ENCODE measurements at regions not wholly inside any gene's neighbourhood (a gene's known extent, or its start where the extent isn't known, plus 50 kb on each side); places are given as distances from the start of the nearest gene placed in this dataset.
"Not testable (repeated sequence)": the region's sequence is repeated elsewhere in the genome, so short reads cannot be mapped to it uniquely, and the experiment has no call there.

- DNase-seq: no peak
Measured at GRCh38 chr7:29651477-29651876, 87.8 kb downstream of the PRR15 start.

DNA sequence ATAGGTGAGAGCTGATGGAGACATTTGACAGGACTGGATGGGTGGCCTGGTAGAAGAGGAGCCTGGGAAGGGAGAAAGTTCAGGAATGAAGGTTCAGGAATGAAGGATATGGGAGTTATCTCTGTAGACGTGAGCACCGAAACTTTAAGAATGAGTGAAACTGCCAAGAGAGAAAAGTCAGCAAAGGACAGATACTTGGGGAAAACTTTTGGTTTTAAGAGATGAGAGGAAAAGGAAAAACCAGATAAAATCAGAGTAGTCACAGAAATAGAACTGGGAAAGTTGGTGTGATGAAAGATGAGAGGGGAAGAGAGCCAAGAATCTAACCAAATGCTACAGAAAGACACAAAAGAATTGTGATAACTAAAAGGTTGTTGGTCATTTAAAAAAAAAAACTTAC lies 88.9 kb downstream of the PRR15 start:
- DNase-seq: no peak

DNA sequence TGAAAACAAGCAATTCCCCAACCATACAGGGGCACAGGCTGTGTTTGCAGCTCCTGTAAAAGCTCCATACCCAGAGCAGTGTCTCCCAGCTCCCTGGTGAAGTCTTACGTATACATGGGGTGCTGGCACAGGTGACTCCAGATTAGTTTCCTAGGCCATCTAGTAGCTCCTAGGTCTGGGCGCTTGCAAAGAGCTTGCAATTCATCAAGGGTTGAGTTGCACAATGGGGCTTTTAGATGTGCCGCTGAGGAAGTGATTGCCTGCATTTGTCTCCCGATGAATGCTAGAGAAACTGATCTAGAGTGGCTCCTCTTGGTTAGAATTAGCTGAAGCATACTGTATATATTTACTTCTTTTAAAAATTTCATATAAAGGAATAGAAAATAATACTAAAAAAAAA lies 90.7 kb downstream of the PRR15 start:
- DNase-seq: not testable (repeated sequence)

GRCh38 chr7:29657288-29657687 lies 93.7 kb downstream of the PRR15 start:
- no peak for DNase-seq

DNA sequence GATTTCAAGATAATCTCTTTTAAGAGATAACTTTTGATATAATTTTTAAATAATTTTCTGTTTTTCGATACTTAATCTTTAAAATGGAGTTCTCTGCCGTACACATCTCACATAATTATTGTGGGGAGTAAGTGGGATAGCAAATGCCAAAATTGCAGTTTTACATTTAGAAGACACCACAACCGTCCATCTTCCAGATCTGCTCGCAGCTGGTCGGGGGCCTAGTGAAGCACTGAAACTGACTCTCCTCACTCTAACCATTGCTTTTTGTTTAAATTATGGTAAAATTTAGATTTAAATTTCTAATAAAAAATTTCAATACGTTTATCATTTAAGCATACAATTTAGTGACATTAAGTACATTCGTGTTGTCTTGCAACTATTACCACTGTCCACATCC lies 94.2 kb downstream of the PRR15 start:
- no peak for DNase-seq

DNA sequence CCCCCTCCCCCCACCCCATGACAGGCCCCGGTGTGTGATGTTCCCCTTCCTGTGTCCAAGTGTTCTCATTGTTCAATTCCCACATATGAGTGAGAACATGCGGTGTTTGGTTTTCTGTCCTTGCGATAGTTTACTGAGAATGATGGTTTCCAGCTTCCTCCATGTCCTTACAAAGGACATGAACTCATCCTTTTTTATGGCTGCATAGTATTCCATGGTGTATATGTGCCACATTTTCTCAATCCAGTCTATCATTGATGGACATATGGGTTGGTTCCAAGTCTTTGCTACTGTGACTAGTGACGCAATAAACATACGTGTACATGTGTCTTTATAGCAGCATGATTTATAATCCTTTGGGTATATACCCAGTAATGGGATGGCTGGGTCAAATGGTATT lies 95.6 kb downstream of the PRR15 start:
- not testable (repeated sequence) for DNase-seq

DNA sequence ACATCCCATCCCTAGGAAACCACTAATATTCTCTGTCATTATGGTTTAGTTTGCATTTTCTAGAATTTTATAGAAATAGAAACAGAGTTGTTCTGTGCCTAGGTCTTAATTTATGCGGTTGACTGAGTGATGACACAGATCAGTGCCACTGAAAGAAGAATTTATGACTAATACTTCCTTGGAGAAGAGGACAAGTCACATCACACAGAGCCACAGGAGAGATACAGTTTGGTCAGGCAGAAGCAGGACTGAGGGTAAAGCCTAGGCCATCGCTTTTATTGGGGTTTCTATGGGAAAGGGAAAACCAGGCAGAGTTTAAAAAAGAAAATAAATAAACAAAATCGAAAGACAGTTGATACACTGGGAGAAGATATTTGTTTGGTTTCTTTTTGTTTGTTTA lies 99.3 kb downstream of the PRR15 start:
- not testable (repeated sequence) for DNase-seq

- DNase-seq: not testable (repeated sequence)
Measured at GRCh38 chr7:29664999-29665398, 101.4 kb downstream of the PRR15 start.

GRCh38 chr7:29667096-29667669 lies 103.5 kb downstream of the PRR15 start:
- DNase-seq: not testable (repeated sequence)

- not testable (repeated sequence) for DNase-seq
Measured at GRCh38 chr7:29671286-29671685, 107.7 kb downstream of the PRR15 start.

GRCh38 chr7:29673635-29674034 lies 110.0 kb downstream of the PRR15 start:
- not testable (repeated sequence) for DNase-seq

- DNase-seq: not testable (repeated sequence)
Measured at GRCh38 chr7:29674626-29675025, 111.0 kb downstream of the PRR15 start.

- not testable (repeated sequence) for DNase-seq
Measured at GRCh38 chr7:29677254-29677653, 113.6 kb downstream of the PRR15 start.

DNA sequence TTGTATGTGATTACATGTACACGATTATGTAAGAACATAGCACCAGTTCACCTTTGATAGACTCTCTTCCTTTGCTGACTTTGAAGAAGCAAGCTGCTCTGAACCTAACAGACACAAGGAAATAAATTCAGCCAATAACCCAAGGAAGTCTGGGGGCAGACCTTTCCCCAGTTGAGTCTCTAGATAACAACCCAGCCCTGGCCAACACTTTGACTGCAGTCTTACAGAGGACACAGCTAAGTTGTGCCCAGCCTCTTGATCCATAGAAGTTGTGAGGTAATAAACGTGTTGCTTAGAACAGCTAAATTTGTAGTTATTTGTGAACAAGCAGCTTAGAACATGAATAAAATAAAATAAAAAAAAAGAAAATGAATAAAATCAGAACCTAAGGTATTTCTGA lies 116.3 kb downstream of the PRR15 start:
- not testable (repeated sequence) for DNase-seq

DNA sequence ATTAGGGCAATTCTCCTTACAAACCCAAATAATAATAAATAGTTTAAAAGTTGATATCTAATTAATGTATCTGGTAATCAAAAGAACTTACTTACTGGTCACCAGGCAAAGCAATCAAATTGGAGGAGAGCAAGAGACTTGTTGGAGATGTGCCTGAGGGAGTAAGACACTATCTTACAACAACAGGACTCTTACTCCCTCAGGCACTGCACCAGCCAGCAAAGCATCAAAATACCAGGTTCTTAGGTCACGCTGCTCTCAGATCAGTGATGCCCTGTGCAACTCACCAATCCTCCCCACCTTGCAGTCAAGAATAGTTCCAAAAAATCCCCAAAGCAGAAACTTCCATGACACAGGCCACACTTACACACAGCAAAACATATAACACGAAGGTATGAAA lies 117.0 kb downstream of the PRR15 start:
- DNase-seq: not testable (repeated sequence)

GRCh38 chr7:29684151-29684786 lies 120.6 kb downstream of the PRR15 start:
- not testable (repeated sequence) for DNase-seq

GRCh38 chr7:29684787-29685650 lies 121.3 kb upstream of the WIPF3 start:
- DNase-seq: peak; percentile 33

DNA sequence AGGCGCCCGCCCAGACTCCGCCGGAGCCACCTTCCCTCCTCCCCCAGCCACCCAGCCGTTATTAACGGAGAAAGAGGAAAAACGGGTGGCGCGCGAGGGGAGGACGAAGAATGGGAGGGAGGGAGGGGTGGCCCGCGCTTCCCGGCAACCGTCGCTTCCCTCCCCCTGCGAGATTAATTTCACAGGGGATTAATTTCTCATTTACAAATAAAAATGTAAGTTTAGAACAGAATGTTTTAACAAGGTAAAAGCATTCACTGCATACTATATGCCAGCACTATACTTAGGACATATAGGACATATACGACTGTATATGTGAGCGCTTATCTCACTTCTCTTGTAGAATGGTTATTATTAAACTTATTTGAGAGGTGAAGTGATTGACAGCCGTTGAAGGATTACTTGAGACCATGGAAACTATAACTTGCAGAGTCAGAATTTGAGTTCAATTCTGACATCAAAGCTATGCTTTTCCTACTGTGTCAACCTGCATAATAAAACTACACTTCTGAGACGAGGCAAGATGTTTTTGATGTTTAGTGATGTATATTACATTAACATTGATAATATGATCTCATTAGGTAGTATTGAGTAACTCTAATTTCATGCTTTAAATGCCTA lies 120.5 kb upstream of the WIPF3 start:
- DNase-seq: not testable (repeated sequence)

GRCh38 chr7:29690510-29690909 lies 115.8 kb upstream of the WIPF3 start:
- not testable (repeated sequence) for DNase-seq

DNA sequence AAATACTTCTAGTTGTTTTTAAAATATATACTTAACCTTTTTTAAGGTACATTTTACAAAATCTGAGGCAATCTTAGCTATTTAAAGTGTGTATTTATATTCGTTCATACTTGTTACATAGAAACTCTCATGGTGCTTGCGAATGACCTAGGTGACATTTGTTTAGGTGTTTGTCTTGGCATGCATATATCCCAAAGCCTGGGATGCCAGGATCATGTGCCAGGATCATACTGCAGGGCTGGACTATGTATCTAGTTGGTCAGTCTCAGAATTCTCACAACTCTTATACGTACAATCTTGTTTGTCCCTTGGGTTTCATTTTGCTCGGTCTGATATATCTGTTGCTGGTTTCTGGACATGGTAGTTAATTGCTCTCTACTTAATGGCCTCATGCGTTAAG lies 109.9 kb upstream of the WIPF3 start:
- DNase-seq: not testable (repeated sequence)

- not testable (repeated sequence) for DNase-seq
Measured at GRCh38 chr7:29699723-29700122, 106.6 kb upstream of the WIPF3 start.

GRCh38 chr7:29701540-29701939 lies 104.8 kb upstream of the WIPF3 start:
- DNase-seq: not testable (repeated sequence)

- not testable (repeated sequence) for DNase-seq
Measured at GRCh38 chr7:29703830-29704229, 102.5 kb upstream of the WIPF3 start.
